Endothelial cell (in vitro differentiated cells): ENCODE measurements at regions not wholly inside any gene's neighbourhood (a gene's known extent, or its start where the extent isn't known, plus 50 kb on each side); places are given as distances from the start of the nearest gene placed in this dataset.

ENCODE experiments used
- DNase-seq: peaks from one replicate; pipeline ENCODE4 v3.0.0; 2021; ENCODE audit warnings: low spot score
- H3K27ac Mint-ChIP-seq: one replicate; pipeline ENCODE4 v1.8.0; 2021; ENCODE audit warnings: mixed read lengths, inconsistent platforms; ENCODE audit not compliant: unreplicated experiment
- H3K27me3 Mint-ChIP-seq: one replicate; pipeline ENCODE4 v1.8.0; 2021; ENCODE audit warnings: mild to moderate bottlenecking, moderate library complexity, mixed read lengths, inconsistent platforms; ENCODE audit not compliant: unreplicated experiment
- H3K36me3 Mint-ChIP-seq: one replicate; pipeline ENCODE4 v1.8.0; 2021; ENCODE audit warnings: mild to moderate bottlenecking, low read depth, mixed read lengths, inconsistent platforms; ENCODE audit not compliant: unreplicated experiment
- H3K4me1 Mint-ChIP-seq: one replicate; pipeline ENCODE4 v1.8.0; 2021; ENCODE audit warnings: mild to moderate bottlenecking, mixed read lengths, inconsistent platforms; ENCODE audit not compliant: unreplicated experiment
- H3K4me3 Mint-ChIP-seq: one replicate; pipeline ENCODE4 v1.8.0; 2021; ENCODE audit warnings: mild to moderate bottlenecking, mixed read lengths, inconsistent platforms; ENCODE audit not compliant: unreplicated experiment
- H3K9me3 Mint-ChIP-seq: one replicate; pipeline ENCODE4 v1.8.0; 2021; ENCODE audit warnings: mixed read lengths, inconsistent platforms; ENCODE audit not compliant: unreplicated experiment
- TF ChIP-seq, protein P1 (sequence below): fragments of 200-600 bp; sonication (generic); IDR thresholded peaks from one replicate; pipeline ENCODE4 v1.5.0; 2021; ENCODE audit warnings: antibody characterized with exemption; ENCODE audit not compliant: unreplicated experiment

DNA sequence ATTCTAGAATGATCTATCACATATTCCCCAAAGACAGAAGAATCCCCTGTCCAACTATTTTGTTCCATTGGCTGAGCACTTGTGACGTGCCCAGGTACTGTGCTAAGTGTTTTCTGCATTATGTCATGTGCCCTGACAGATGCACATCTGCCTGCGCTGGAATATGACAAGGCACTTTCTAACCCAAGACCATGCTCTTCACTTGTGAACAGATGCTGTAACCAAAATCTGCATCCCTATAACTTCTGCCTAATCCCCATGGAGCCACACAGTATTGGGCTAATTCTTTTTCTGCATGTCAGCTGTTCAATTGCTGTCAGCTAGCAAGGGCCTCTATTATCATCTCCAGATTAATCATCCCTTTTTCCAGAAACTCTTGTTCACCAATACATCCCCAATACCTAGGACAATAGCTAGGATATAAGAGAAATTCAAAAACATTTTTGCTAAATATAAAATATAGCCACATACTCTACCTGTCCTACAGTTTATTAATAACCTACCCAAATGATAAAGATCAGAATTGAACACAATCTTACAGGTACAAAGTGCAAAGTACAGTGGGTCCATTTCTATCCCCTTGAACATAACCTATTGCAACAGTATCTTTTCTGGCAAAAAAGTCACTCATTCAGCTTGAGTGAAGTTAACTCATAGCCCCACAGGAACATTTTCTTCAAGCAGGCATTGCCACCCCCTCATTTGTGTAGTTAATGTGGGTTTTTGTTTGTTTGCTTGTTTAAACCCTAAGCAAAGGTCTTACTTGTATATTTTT, 109.4 kb upstream of the LRRN1 start:
- H3K4me3 Mint-ChIP-seq = no peak overlapping the region

DNA sequence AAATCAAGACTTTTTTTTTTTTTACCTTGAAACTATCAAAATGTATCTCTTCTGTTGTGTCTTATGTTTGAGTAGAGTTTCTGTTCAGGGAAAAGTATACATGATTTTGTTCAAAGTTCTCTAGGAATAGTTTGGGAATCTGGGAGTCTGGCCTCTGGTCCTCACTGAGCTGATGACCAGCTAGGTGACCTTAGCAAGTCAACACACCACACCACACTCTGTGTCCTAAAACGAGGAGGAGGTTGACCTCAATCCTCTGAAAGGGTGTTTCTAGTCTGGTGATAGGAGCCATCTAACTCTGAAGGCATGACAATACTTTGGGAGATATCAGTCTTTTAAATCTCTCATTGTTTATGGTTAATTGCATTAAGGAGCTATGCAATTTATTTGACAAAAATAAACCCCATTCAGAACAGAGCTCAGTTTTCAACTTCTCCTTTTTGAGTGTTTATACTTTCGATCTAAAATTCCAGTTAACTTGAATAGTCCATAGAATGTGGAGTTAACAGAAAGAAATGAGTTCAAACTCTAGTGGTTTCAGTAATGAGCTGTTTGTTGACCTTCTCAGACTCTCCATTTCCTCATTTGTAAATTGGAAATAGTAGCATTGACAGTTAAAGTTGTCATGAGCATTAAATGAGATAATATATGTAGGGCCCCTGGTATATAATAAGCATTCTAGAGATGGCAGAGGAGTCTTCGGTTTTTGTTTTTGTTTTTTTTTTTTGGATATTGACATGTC, 112.2 kb upstream of the LRRN1 start:
- Mint-ChIP-seq H3K9me3 (peaks cover 14% of the 10 kb centered on the region), H3K36me3 (no peaks in the 10 kb centered on the region), H3K27ac (no peak overlapping the region), H3K27me3 (no peaks in the 10 kb centered on the region), H3K4me3 (no peak overlapping the region), H3K4me1 (no peaks in the 10 kb centered on the region)
- TF ChIP-seq, protein P1, sequence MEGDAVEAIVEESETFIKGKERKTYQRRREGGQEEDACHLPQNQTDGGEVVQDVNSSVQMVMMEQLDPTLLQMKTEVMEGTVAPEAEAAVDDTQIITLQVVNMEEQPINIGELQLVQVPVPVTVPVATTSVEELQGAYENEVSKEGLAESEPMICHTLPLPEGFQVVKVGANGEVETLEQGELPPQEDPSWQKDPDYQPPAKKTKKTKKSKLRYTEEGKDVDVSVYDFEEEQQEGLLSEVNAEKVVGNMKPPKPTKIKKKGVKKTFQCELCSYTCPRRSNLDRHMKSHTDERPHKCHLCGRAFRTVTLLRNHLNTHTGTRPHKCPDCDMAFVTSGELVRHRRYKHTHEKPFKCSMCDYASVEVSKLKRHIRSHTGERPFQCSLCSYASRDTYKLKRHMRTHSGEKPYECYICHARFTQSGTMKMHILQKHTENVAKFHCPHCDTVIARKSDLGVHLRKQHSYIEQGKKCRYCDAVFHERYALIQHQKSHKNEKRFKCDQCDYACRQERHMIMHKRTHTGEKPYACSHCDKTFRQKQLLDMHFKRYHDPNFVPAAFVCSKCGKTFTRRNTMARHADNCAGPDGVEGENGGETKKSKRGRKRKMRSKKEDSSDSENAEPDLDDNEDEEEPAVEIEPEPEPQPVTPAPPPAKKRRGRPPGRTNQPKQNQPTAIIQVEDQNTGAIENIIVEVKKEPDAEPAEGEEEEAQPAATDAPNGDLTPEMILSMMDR = no peak
- DNase-seq = no peak

More for the DNA sequence above, 109.4 kb upstream of the LRRN1 start:
- H3K9me3 Mint-ChIP-seq = peaks cover 19% of the 10 kb centered on the region
- no peak overlapping the region for H3K27ac Mint-ChIP-seq
- DNase-seq = no peak
- TF ChIP-seq, protein P1 = no peak
- H3K4me1 Mint-ChIP-seq = no peaks in the 10 kb centered on the region
- H3K27me3 Mint-ChIP-seq = no peaks in the 10 kb centered on the region
- no peaks in the 10 kb centered on the region for H3K36me3 Mint-ChIP-seq

DNA sequence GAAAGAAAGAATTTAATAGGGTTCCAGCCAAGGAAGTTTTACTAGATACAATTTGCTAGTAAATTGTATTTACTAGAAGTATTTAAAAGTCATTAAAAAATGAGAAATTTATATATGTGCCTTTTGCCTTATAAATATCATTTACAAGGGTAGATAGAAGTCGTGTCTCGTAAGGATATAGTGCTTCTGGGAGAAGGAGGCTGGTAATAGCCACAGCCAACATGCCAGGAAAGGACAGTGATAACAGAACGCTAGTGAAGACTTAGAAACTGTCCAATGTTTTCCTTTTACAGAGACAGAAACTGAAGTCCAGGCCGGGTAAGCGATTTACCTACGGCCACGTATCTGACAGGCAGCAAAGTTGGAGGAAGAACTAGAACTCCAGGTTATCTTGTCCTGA, 113.5 kb upstream of the LRRN1 start:
- H3K9me3 Mint-ChIP-seq = peaks cover 17% of the 10 kb centered on the region
- TF ChIP-seq, protein P1 = no peak
- H3K36me3 Mint-ChIP-seq = no peaks in the 10 kb centered on the region
- H3K4me3 Mint-ChIP-seq = no peak overlapping the region
- no peak overlapping the region for H3K27ac Mint-ChIP-seq
- H3K27me3 Mint-ChIP-seq = no peaks in the 10 kb centered on the region
- no peaks in the 10 kb centered on the region for H3K4me1 Mint-ChIP-seq
- no peak for DNase-seq

DNA sequence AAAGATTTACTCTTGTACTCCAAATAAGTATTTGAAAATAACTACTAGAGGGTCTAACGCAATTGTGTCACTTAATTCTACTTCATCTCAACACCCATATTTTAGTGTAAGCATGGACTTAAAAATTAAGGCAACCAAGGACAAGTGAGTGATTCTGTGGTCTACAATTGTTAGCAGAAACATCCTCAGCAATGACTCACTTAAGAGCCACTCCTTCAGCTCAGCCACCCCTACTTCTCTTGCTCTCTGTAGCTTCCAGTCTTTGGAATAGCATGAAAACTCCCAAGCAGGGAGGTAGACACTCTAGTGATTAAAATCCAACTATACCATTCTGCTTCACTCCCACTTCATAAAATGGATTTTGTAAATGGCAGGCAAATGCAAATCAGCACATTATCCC, 116.0 kb upstream of the LRRN1 start:
- Mint-ChIP-seq H3K4me3 (no peak overlapping the region), H3K4me1 (no peaks in the 10 kb centered on the region), H3K9me3 (peaks cover 22% of the 10 kb centered on the region), H3K36me3 (peaks cover 2% of the 10 kb centered on the region), H3K27me3 (no peaks in the 10 kb centered on the region), H3K27ac (no peak overlapping the region)
- TF ChIP-seq, protein P1 = no peak
- DNase-seq = no peak

DNA sequence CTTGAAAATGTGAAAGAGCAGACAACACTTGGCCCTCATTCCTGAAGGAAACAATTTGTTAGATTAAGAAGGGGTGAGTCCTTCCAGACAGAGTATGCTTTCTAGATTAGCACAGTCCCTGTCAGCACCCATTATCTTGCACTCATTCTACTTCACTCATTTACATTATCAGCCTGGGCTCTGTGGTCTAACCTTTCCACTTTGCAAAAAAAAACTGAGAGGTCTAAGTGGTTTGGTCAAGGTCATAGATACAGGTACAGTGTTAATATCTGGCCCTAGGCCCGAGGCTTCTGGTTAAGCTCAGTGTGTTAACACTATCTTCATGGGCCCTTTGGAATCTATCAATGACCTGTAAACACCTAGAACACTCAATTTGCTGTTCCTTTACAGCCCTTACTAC, 123.4 kb upstream of the LRRN1 start:
- Mint-ChIP-seq H3K4me3 (no peak overlapping the region), H3K27ac (no peak overlapping the region), H3K4me1 (no peaks in the 10 kb centered on the region), H3K9me3 (peaks cover 6% of the 10 kb centered on the region), H3K27me3 (no peaks in the 10 kb centered on the region), H3K36me3 (peaks cover 4% of the 10 kb centered on the region)
- TF ChIP-seq, protein P1 = no peak
- DNase-seq = no peak
